ENCODE measurements at regions not wholly inside any gene's neighbourhood (a gene's known extent, or its start where the extent isn't known, plus 50 kb on each side); places are given as distances from the start of the nearest gene placed in this dataset.

GRCh38 chr12:91633206-91633605, 450.6 kb upstream of the DCN start:
- TF ChIP-seq CTCF (IDR thresholded peaks at IDR 0.05) = no peak
- H3K4me3 Mint-ChIP-seq = no peak overlapping the region
- H3K9me3 Mint-ChIP-seq = peaks cover 10% of the 10 kb centered on the region
- H3K27ac Mint-ChIP-seq = no peak overlapping the region
- no peaks in the 10 kb centered on the region; the same call in 1 of the 2 replicates for H3K27me3 Mint-ChIP-seq (ENCODE audit: insufficient read depth)
- DNase-seq = no peak
- H3K4me1 Mint-ChIP-seq (ENCODE audit: low read depth) = no peaks in the 10 kb centered on the region
- peaks cover 7% of the 10 kb centered on the region; the same call in 1 of the 2 replicates for H3K36me3 Mint-ChIP-seq (ENCODE audit: low read depth)

GRCh38 chr12:91632042-91632786, 449.6 kb upstream of the DCN start:
- Mint-ChIP-seq H3K9me3 (peaks cover 10% of the 10 kb centered on the region), H3K27ac (no peak overlapping the region), H3K4me3 (no peak overlapping the region), H3K36me3 (ENCODE audit: low read depth) (peaks cover 7% of the 10 kb centered on the region; the same call in 1 of the 2 replicates), H3K4me1 (ENCODE audit: low read depth) (no peaks in the 10 kb centered on the region), H3K27me3 (ENCODE audit: insufficient read depth) (no peaks in the 10 kb centered on the region; the same call in 1 of the 2 replicates)
- TF ChIP-seq CTCF (IDR thresholded peaks at IDR 0.05) = no peak
- DNase-seq = no peak

GRCh38 chr12:91630596-91631293, 448.1 kb upstream of the DCN start:
- no peak for TF ChIP-seq CTCF (IDR thresholded peaks at IDR 0.05)

GRCh38 chr12:91630083-91630482, 447.5 kb upstream of the DCN start:
- peaks cover 7% of the 10 kb centered on the region; the same call in 1 of the 2 replicates for H3K36me3 Mint-ChIP-seq (ENCODE audit: low read depth)
- no peak overlapping the region for H3K4me3 Mint-ChIP-seq
- no peak for TF ChIP-seq CTCF (IDR thresholded peaks at IDR 0.05)

More at GRCh38 chr12:91630596-91631293, 448.1 kb upstream of the DCN start:
- no peak overlapping the region for H3K27ac Mint-ChIP-seq
- H3K4me3 Mint-ChIP-seq = no peak overlapping the region
- no peak for DNase-seq
- no peaks in the 10 kb centered on the region for H3K4me1 Mint-ChIP-seq (ENCODE audit: low read depth)
- H3K27me3 Mint-ChIP-seq (ENCODE audit: insufficient read depth) = no peaks in the 10 kb centered on the region; the same call in 1 of the 2 replicates
- H3K9me3 Mint-ChIP-seq = peaks cover 10% of the 10 kb centered on the region
- peaks cover 7% of the 10 kb centered on the region; the same call in 1 of the 2 replicates for H3K36me3 Mint-ChIP-seq (ENCODE audit: low read depth)

GRCh38 chr12:91629440-91629839, 446.8 kb upstream of the DCN start:
- TF ChIP-seq CTCF (IDR thresholded peaks at IDR 0.05) = no peak
- DNase-seq = no peak
- H3K27me3 Mint-ChIP-seq (ENCODE audit: insufficient read depth) = no peaks in the 10 kb centered on the region
- peaks cover 2% of the 10 kb centered on the region for H3K9me3 Mint-ChIP-seq
- H3K4me1 Mint-ChIP-seq (ENCODE audit: low read depth) = no peaks in the 10 kb centered on the region
- H3K27ac Mint-ChIP-seq = no peak overlapping the region
- no peak overlapping the region for H3K4me3 Mint-ChIP-seq
- 0 out of 2 replicates have a peak, but pooled peaks cover under 1% of the 10 kb centered on the region for H3K36me3 Mint-ChIP-seq (ENCODE audit: low read depth)

More at GRCh38 chr12:91630083-91630482, 447.5 kb upstream of the DCN start:
- Mint-ChIP-seq H3K27me3 (ENCODE audit: insufficient read depth) (no peaks in the 10 kb centered on the region; the same call in 1 of the 2 replicates), H3K27ac (no peak overlapping the region), H3K4me1 (ENCODE audit: low read depth) (no peaks in the 10 kb centered on the region), H3K9me3 (peaks cover 9% of the 10 kb centered on the region)
- no peak for DNase-seq

Data from HFFc6 (cell line).